HEK293 (cell line): ENCODE measurements at regions not wholly inside any gene's neighbourhood (a gene's known extent, or its start where the extent isn't known, plus 50 kb on each side); places are given as distances from the start of the nearest gene placed in this dataset.

Experiments used
- CTCF ChIA-PET: fragments of 350-600 bp; formaldehyde crosslinking; extraction: SDS; loops from one replicate; lab custom pipeline; 2021; ENCODE audit warnings: antibody characterized with exemption; lab: Yijun Ruan, JAX
- POLR2A ChIA-PET: fragments of 300-600 bp; formaldehyde crosslinking; extraction: SDS; loops from one replicate; lab custom pipeline; 2020; ENCODE audit warnings: antibody characterized with exemption, inconsistent platforms; lab: Yijun Ruan, JAX
- H3K27ac ChIP-seq: fragments of 200-500 bp; sonication (Bioruptor generic); 2 replicates; pipeline ENCODE4 v1.5.1; 2014; ENCODE audit warnings: low read depth, low read length, control low read depth, inconsistent platforms; ENCODE audit errors: extremely low read depth
- H3K36me3 ChIP-seq, 2 experiments: fragments of 200-500 bp in 1 of 2; sonication (Bioruptor generic) in 1 of 2; 1 replicate in 1 of 2; 2 replicates in 1 of 2; pipeline ENCODE4 v1.5.1; 2014 to 2017; ENCODE audit warnings: inconsistent platforms in 2 of 2, low read length in 2 of 2; ENCODE audit not compliant: control insufficient read depth in 2 of 2, insufficient read depth in 1 of 2
- H3K4me1 ChIP-seq: fragments of 200-500 bp; sonication (Bioruptor generic); 2 replicates; pipeline ENCODE4 v1.5.1; 2014; ENCODE audit warnings: mild to moderate bottlenecking, low read length, inconsistent platforms; ENCODE audit not compliant: control insufficient read depth, insufficient read depth
- H3K4me3 ChIP-seq: 2 replicates; pipeline ENCODE4 v1.5.1; 2011; ENCODE audit warnings: low read depth, mild to moderate bottlenecking, control low read depth, low read length, moderate library complexity
- H3K9me3 ChIP-seq: fragments of 200-500 bp; sonication (Bioruptor generic); 2 replicates; pipeline ENCODE4 v1.5.1; 2014; ENCODE audit warnings: low read depth, low read length, inconsistent platforms; ENCODE audit not compliant: control insufficient read depth, insufficient read depth
- CTCF ChIP-seq: fragments of 450-650 bp; formaldehyde crosslinking; IDR thresholded peaks from 2 replicates; pipeline ENCODE4 v1.5.1; 2016; ENCODE audit warnings: missing biosample characterization, missing genetic modification characterization
- HIC1 ChIP-seq: fragments of 450-650 bp; formaldehyde crosslinking; IDR thresholded peaks from 2 replicates; pipeline ENCODE4 v1.5.1; 2016; ENCODE audit warnings: missing biosample characterization, missing genetic modification characterization
- HOXA7 ChIP-seq: sonication (generic); formaldehyde crosslinking; IDR thresholded peaks from 2 replicates; pipeline ENCODE4 v1.8.1; 2022; ENCODE audit warnings: missing genetic modification reagents, borderline replicate concordance
- ZBTB11 ChIP-seq: fragments of 450-650 bp; formaldehyde crosslinking; conservative IDR thresholded peaks from 2 replicates; pipeline ENCODE4 v1.5.1; 2016; ENCODE audit warnings: low read depth, missing biosample characterization, missing genetic modification characterization
- ZBTB21 ChIP-seq: fragments of 450-650 bp; formaldehyde crosslinking; IDR thresholded peaks from 2 replicates; pipeline ENCODE4 v1.5.1; 2017; ENCODE audit warnings: missing biosample characterization, missing genetic modification characterization
- ZBTB6 ChIP-seq: fragments of 450-650 bp; formaldehyde crosslinking; IDR thresholded peaks from 2 replicates; pipeline ENCODE4 v1.5.1; 2017; ENCODE audit warnings: missing biosample characterization, missing genetic modification characterization
- ZBTB8A ChIP-seq: fragments of 450-650 bp; formaldehyde crosslinking; IDR thresholded peaks from 2 replicates; pipeline ENCODE4 v1.5.1; 2016; ENCODE audit warnings: missing biosample characterization, missing genetic modification characterization
- ZNF146 ChIP-seq: fragments of 450-650 bp; formaldehyde crosslinking; IDR thresholded peaks from 2 replicates; pipeline ENCODE4 v1.5.1; 2016; ENCODE audit warnings: missing biosample characterization, missing genetic modification characterization
- ZNF248 ChIP-seq: fragments of 450-650 bp; formaldehyde crosslinking; IDR thresholded peaks from 2 replicates; pipeline ENCODE4 v1.5.1; 2017; ENCODE audit warnings: missing biosample characterization, missing genetic modification characterization
- ZNF274 ChIP-seq, 2 experiments: fragments of 200-500 bp in 1 of 2; fragments of 450-650 bp in 1 of 2; sonication (Bioruptor generic) in 1 of 2; formaldehyde crosslinking in 1 of 2; IDR thresholded peaks; 2 replicates each; pipeline versions ENCODE4 v1.5.1 to v1.6.1; 2014 to 2016; ENCODE audit warnings: borderline replicate concordance in 1 of 2, inconsistent platforms in 1 of 2, low read length in 1 of 2, missing biosample characterization in 1 of 2, missing genetic modification characterization in 1 of 2
- ZNF394 ChIP-seq: fragments of 450-650 bp; formaldehyde crosslinking; IDR thresholded peaks from 2 replicates; pipeline ENCODE4 v1.5.1; 2016; ENCODE audit warnings: missing biosample characterization, missing genetic modification characterization, mild to moderate bottlenecking, moderate library complexity, borderline replicate concordance
- ZNF398 ChIP-seq: fragments of 450-650 bp; formaldehyde crosslinking; IDR thresholded peaks from 2 replicates; pipeline ENCODE4 v1.5.1; 2017; ENCODE audit warnings: missing biosample characterization, missing genetic modification characterization
- ZNF426 ChIP-seq: fragments of 450-650 bp; formaldehyde crosslinking; IDR thresholded peaks from 2 replicates; pipeline ENCODE4 v1.5.1; 2017; ENCODE audit warnings: missing biosample characterization, missing genetic modification characterization, mild to moderate bottlenecking, inconsistent platforms, moderate library complexity
- ZNF610 ChIP-seq: fragments of 450-650 bp; formaldehyde crosslinking; IDR thresholded peaks from 2 replicates; pipeline ENCODE4 v1.5.1; 2016; ENCODE audit warnings: missing biosample characterization, missing genetic modification characterization, borderline replicate concordance
- ZNF777 ChIP-seq: fragments of 450-650 bp; formaldehyde crosslinking; IDR thresholded peaks from 2 replicates; pipeline ENCODE4 v1.5.1; 2017; ENCODE audit warnings: missing biosample characterization, missing genetic modification characterization, borderline replicate concordance

- Histone ChIP-seq H3K27ac (no peak overlapping the region), H3K4me3 (no peak overlapping the region), H3K4me1 (no peaks in the 10 kb centered on the region), H3K36me3 (no peaks in the 10 kb centered on the region), H3K9me3 (no peaks in the 10 kb centered on the region)
- ChIA-PET CTCF (no interaction called here), POLR2A (interaction anchor here (0.6 kb wide), 2 partner anchors 17 to 73 kb away, joined by 3 to 4 read pairs; no protein-coding TSS in a partner anchor)
- no peak for TF ChIP-seq ZBTB11
- TF ChIP-seq ZNF394: no peak
- TF ChIP-seq ZBTB8A (tag by site-specific recombination): no peak
- TF ChIP-seq ZNF274 (IDR thresholded peaks at IDR 0.05; ENCODE audit: low read length): no peak
- no peak for TF ChIP-seq ZNF274 (tag by site-specific recombination; IDR thresholded peaks at IDR 0.05; ENCODE audit: borderline replicate concordance)
- no peak for TF ChIP-seq HIC1
- no peak for TF ChIP-seq ZNF398 (tag by site-specific recombination)
- TF ChIP-seq ZNF146 (tag by site-specific recombination): no peak
- TF ChIP-seq ZBTB6 (tag by site-specific recombination): no peak
- no peak for TF ChIP-seq ZNF610 (tag by site-specific recombination)
- TF ChIP-seq ZNF777 (tag by site-specific recombination): no peak
- TF ChIP-seq ZNF248 (tag by site-specific recombination): no peak
- TF ChIP-seq ZBTB21 (tag by site-specific recombination): no peak
- no peak for TF ChIP-seq CTCF (tag by site-specific recombination)
- no peak for TF ChIP-seq ZNF426 (tag by site-specific recombination)
- no peak for TF ChIP-seq HOXA7 (CRISPR knock-in tag)
Measured at GRCh38 chr6:125631165-125631564, 118.3 kb upstream of the HEY2 start.
